MCF 10A (cell line): ENCODE measurements at regions not wholly inside any gene's neighbourhood (a gene's known extent, or its start where the extent isn't known, plus 50 kb on each side); places are given as distances from the start of the nearest gene placed in this dataset.

Source experiments
- BruUV-seq: library from RNA; stranded (reverse); fragments of 400-500 nt; replicated peaks from 2 replicates; lab custom pipeline; 2021; lab: Mats Ljungman, UMichigan
- CTCF ChIA-PET: fragments of 300-600 bp; sonication (Branson Sonifier 250); formaldehyde crosslinking; extraction: SDS; loops from one replicate; lab custom pipeline; 2021; ENCODE audit warnings: antibody characterized with exemption, inconsistent platforms; lab: Yijun Ruan, JAX
- POLR2A ChIA-PET: fragments of 300-600, 350-650 bp; sonication (Branson Sonifier 250); formaldehyde crosslinking; extraction: SDS; loops from one replicate; lab custom pipeline; 2020; ENCODE audit warnings: antibody characterized with exemption, inconsistent platforms; lab: Yijun Ruan, JAX
- DNase-seq: peaks from one replicate; pipeline ENCODE4 v3.0.0-alpha.2; 2018; ENCODE audit not compliant: unreplicated experiment
- H3K27ac Mint-ChIP-seq: one replicate; pipeline ENCODE4 v1.8.0; 2022; ENCODE audit warnings: mild to moderate bottlenecking, low read depth, mixed read lengths; ENCODE audit not compliant: unreplicated experiment
- H3K27me3 Mint-ChIP-seq: one replicate; pipeline ENCODE4 v1.8.0; 2022; ENCODE audit warnings: mixed read lengths; ENCODE audit not compliant: insufficient read depth, unreplicated experiment
- H3K36me3 Mint-ChIP-seq: one replicate; pipeline ENCODE4 v1.8.0; 2022; ENCODE audit warnings: mild to moderate bottlenecking, moderate library complexity, mixed read lengths; ENCODE audit not compliant: insufficient read depth, unreplicated experiment
- H3K4me1 Mint-ChIP-seq: one replicate; pipeline ENCODE4 v1.8.0; 2022; ENCODE audit warnings: mixed read lengths; ENCODE audit not compliant: insufficient read depth, unreplicated experiment
- H3K4me3 Mint-ChIP-seq: one replicate; pipeline ENCODE4 v1.8.0; 2022; ENCODE audit warnings: mild to moderate bottlenecking, moderate library complexity, mixed read lengths; ENCODE audit not compliant: unreplicated experiment
- H3K9me3 Mint-ChIP-seq: one replicate; pipeline ENCODE4 v1.8.0; 2022; ENCODE audit warnings: mixed read lengths; ENCODE audit not compliant: unreplicated experiment
- CTCF ChIP-seq: fragments of 200-600 bp; IDR thresholded peaks from one replicate; pipeline ENCODE4 v1.8.0; 2022; ENCODE audit warnings: antibody characterized with exemption, mild to moderate bottlenecking; ENCODE audit not compliant: unreplicated experiment
- intact Hi-C: fragments of 100-400 bp; cut with micrococcal nuclease; formaldehyde crosslinking; loops from 2 replicates; pipeline ENCODE4 v1.14.1; 2022

GRCh38 chr12:19799895-19800602, 360.8 kb downstream of the AEBP2 start:
- POLR2A ChIA-PET = interaction anchor here (1.2 kb wide), 1 partner anchor 11 kb away, joined by 3 read pairs; no protein-coding TSS in a partner anchor
- intact Hi-C loops = no loop called here
- BruUV-seq = no TSS peak
- Mint-ChIP-seq H3K9me3 (no peaks in the 10 kb centered on the region), H3K27ac (no peak overlapping the region), H3K4me1 (no peaks in the 10 kb centered on the region), H3K36me3 (no peaks in the 10 kb centered on the region), H3K27me3 (peaks cover 16% of the 10 kb centered on the region), H3K4me3 (no peak overlapping the region)
- DNase-seq = no peak
- CTCF ChIA-PET = no interaction called here
- no peak for TF ChIP-seq CTCF

- intact Hi-C loops = no loop called here
- no peaks in the 10 kb centered on the region for H3K9me3 Mint-ChIP-seq
- TF ChIP-seq CTCF = no peak
- H3K4me3 Mint-ChIP-seq = no peak overlapping the region
- peaks cover 16% of the 10 kb centered on the region for H3K27me3 Mint-ChIP-seq
- no peak overlapping the region for H3K27ac Mint-ChIP-seq
- H3K36me3 Mint-ChIP-seq = no peaks in the 10 kb centered on the region
- ChIA-PET CTCF (interaction anchor here (1.0 kb wide), 1 partner anchor 28 kb away, joined by 3 read pairs; no protein-coding TSS in a partner anchor), POLR2A (interaction anchor here (0.6 to 1.2 kb wide), 2 partner anchors 10 to 27 kb away, joined by 3 to 4 read pairs; no protein-coding TSS in a partner anchor)
- DNase-seq = no peak
- H3K4me1 Mint-ChIP-seq = no peaks in the 10 kb centered on the region
- BruUV-seq = no TSS peak
Observed at GRCh38 chr12:19800884-19801283, 361.6 kb downstream of the AEBP2 start.

GRCh38 chr12:19801941-19802340, 362.6 kb downstream of the AEBP2 start:
- CTCF ChIA-PET = interaction anchor here (1.0 kb wide), 2 partner anchors 30 to 32 kb away, joined by 3 read pairs; no protein-coding TSS in a partner anchor

More at GRCh38 chr12:19801941-19802340, 362.6 kb downstream of the AEBP2 start:
- no peak overlapping the region for H3K4me3 Mint-ChIP-seq
- no peak for DNase-seq
- H3K4me1 Mint-ChIP-seq = no peaks in the 10 kb centered on the region
- H3K27ac Mint-ChIP-seq = no peak overlapping the region
- H3K36me3 Mint-ChIP-seq = no peaks in the 10 kb centered on the region
- H3K9me3 Mint-ChIP-seq = no peaks in the 10 kb centered on the region
- TF ChIP-seq CTCF = no peak
- peaks cover 16% of the 10 kb centered on the region for H3K27me3 Mint-ChIP-seq
- intact Hi-C loops = no loop called here
- POLR2A ChIA-PET = no interaction called here
- no TSS peak for BruUV-seq
